ENCODE measurements at regions not wholly inside any gene's neighbourhood (a gene's known extent, or its start where the extent isn't known, plus 50 kb on each side); places are given as distances from the start of the nearest gene placed in this dataset.

- H3K27ac ChIP-seq (ENCODE audit: low read depth, low read length), result no peak overlapping the region
- no peaks in the 10 kb centered on the region for H3K27me3 ChIP-seq (ENCODE audit: insufficient read depth, low read length)
- 90% methylated on average over 2 of the region's 2 CpGs for WGBS
- H3K4me1 ChIP-seq (ENCODE audit: insufficient read depth, low read length), result no peaks in the 10 kb centered on the region
- H3K9me3 ChIP-seq (ENCODE audit: insufficient read depth, low read depth, low read length), result no peaks in the 10 kb centered on the region
- H3K4me3 ChIP-seq (ENCODE audit: low read length), result no peak overlapping the region
- no peaks in the 10 kb centered on the region for H3K36me3 ChIP-seq (ENCODE audit: insufficient read depth, low read length)
- no peak overlapping the region for H3K9ac ChIP-seq (ENCODE audit: low read depth, low read length)
Measured at GRCh38 chr7:8809320-8809719, 375.9 kb downstream of the NXPH1 start.

- Histone ChIP-seq H3K27me3 (ENCODE audit: insufficient read depth, low read length) (no peaks in the 10 kb centered on the region), H3K27ac (ENCODE audit: low read depth, low read length) (no peak overlapping the region)
Measured at GRCh38 chr7:8817448-8818036, 384.1 kb downstream of the NXPH1 start.

GRCh38 chr7:8818406-8818805 lies 385.0 kb downstream of the NXPH1 start:
- Histone ChIP-seq H3K4me3 (ENCODE audit: low read length) (no peak overlapping the region), H3K36me3 (ENCODE audit: insufficient read depth, low read length) (no peaks in the 10 kb centered on the region), H3K9ac (ENCODE audit: low read depth, low read length) (no peak overlapping the region), H3K9me3 (ENCODE audit: insufficient read depth, low read depth, low read length) (no peaks in the 10 kb centered on the region), H3K4me1 (ENCODE audit: insufficient read depth, low read length) (no peaks in the 10 kb centered on the region), H3K27ac (ENCODE audit: low read depth, low read length) (no peak overlapping the region), H3K27me3 (ENCODE audit: insufficient read depth, low read length) (no peaks in the 10 kb centered on the region)
- WGBS, result 96% methylated on average over 1 of the region's 2 CpGs

More at GRCh38 chr7:8817448-8818036, 384.1 kb downstream of the NXPH1 start:
- Histone ChIP-seq H3K4me3 (ENCODE audit: low read length) (no peak overlapping the region), H3K9ac (ENCODE audit: low read depth, low read length) (no peak overlapping the region), H3K9me3 (ENCODE audit: insufficient read depth, low read depth, low read length) (no peaks in the 10 kb centered on the region), H3K4me1 (ENCODE audit: insufficient read depth, low read length) (no peaks in the 10 kb centered on the region), H3K36me3 (ENCODE audit: insufficient read depth, low read length) (no peaks in the 10 kb centered on the region)
- 96% methylated on average over 1 of the region's 3 CpGs for WGBS

- no peaks in the 10 kb centered on the region for H3K4me1 ChIP-seq (ENCODE audit: insufficient read depth, low read length)
- no peak overlapping the region for H3K9ac ChIP-seq (ENCODE audit: low read depth, low read length)
- no peak overlapping the region for H3K27ac ChIP-seq (ENCODE audit: low read depth, low read length)
- 82% methylated on average over 2 of the region's 2 CpGs for WGBS
- no peaks in the 10 kb centered on the region for H3K27me3 ChIP-seq (ENCODE audit: insufficient read depth, low read length)
- H3K9me3 ChIP-seq (ENCODE audit: insufficient read depth, low read depth, low read length), result no peaks in the 10 kb centered on the region
- no peaks in the 10 kb centered on the region for H3K36me3 ChIP-seq (ENCODE audit: insufficient read depth, low read length)
- H3K4me3 ChIP-seq (ENCODE audit: low read length), result no peak overlapping the region
Measured at GRCh38 chr7:8822595-8822994, 389.2 kb downstream of the NXPH1 start.

GRCh38 chr7:8823486-8823885 lies 390.1 kb downstream of the NXPH1 start:
- no peaks in the 10 kb centered on the region for H3K36me3 ChIP-seq (ENCODE audit: insufficient read depth, low read length)
- no peak overlapping the region for H3K9ac ChIP-seq (ENCODE audit: low read depth, low read length)
- WGBS, result 92% methylated on average over 2 of the region's 2 CpGs
- no peak overlapping the region for H3K27ac ChIP-seq (ENCODE audit: low read depth, low read length)
- H3K4me3 ChIP-seq (ENCODE audit: low read length), result no peak overlapping the region
- H3K9me3 ChIP-seq (ENCODE audit: insufficient read depth, low read depth, low read length), result no peaks in the 10 kb centered on the region
- no peaks in the 10 kb centered on the region for H3K4me1 ChIP-seq (ENCODE audit: insufficient read depth, low read length)
- H3K27me3 ChIP-seq (ENCODE audit: insufficient read depth, low read length), result no peaks in the 10 kb centered on the region

- no CpG with 5 or more reads among the region's 1 CpG for WGBS
- Histone ChIP-seq H3K9me3 (ENCODE audit: insufficient read depth, low read depth, low read length) (no peaks in the 10 kb centered on the region), H3K36me3 (ENCODE audit: insufficient read depth, low read length) (no peaks in the 10 kb centered on the region), H3K27ac (ENCODE audit: low read depth, low read length) (no peak overlapping the region), H3K4me1 (ENCODE audit: insufficient read depth, low read length) (no peaks in the 10 kb centered on the region), H3K4me3 (ENCODE audit: low read length) (no peak overlapping the region), H3K27me3 (ENCODE audit: insufficient read depth, low read length) (no peaks in the 10 kb centered on the region), H3K9ac (ENCODE audit: low read depth, low read length) (no peak overlapping the region)
Measured at GRCh38 chr7:8827329-8827728, 393.9 kb downstream of the NXPH1 start.

GRCh38 chr7:8829100-8829499 lies 395.7 kb downstream of the NXPH1 start:
- Histone ChIP-seq H3K4me3 (ENCODE audit: low read length) (no peak overlapping the region), H3K27me3 (ENCODE audit: insufficient read depth, low read length) (no peaks in the 10 kb centered on the region), H3K4me1 (ENCODE audit: insufficient read depth, low read length) (no peaks in the 10 kb centered on the region), H3K9ac (ENCODE audit: low read depth, low read length) (no peak overlapping the region), H3K9me3 (ENCODE audit: insufficient read depth, low read depth, low read length) (no peaks in the 10 kb centered on the region), H3K27ac (ENCODE audit: low read depth, low read length) (no peak overlapping the region), H3K36me3 (ENCODE audit: insufficient read depth, low read length) (no peaks in the 10 kb centered on the region)
- 82% methylated on average over 2 of the region's 4 CpGs for WGBS

GRCh38 chr7:8831376-8831775 lies 398.0 kb downstream of the NXPH1 start:
- no peak overlapping the region for H3K4me3 ChIP-seq (ENCODE audit: low read length)
- 75% methylated on average over 2 of the region's 4 CpGs for WGBS
- H3K27me3 ChIP-seq (ENCODE audit: insufficient read depth, low read length), result no peaks in the 10 kb centered on the region
- H3K27ac ChIP-seq (ENCODE audit: low read depth, low read length), result no peak overlapping the region
- 0 out of 2 replicates have a peak, but pooled peaks cover 5% of the 10 kb centered on the region for H3K4me1 ChIP-seq (ENCODE audit: insufficient read depth, low read length)
- no peaks in the 10 kb centered on the region for H3K9me3 ChIP-seq (ENCODE audit: insufficient read depth, low read depth, low read length)
- H3K36me3 ChIP-seq (ENCODE audit: insufficient read depth, low read length), result no peaks in the 10 kb centered on the region
- H3K9ac ChIP-seq (ENCODE audit: low read depth, low read length), result no peak overlapping the region

GRCh38 chr7:8833355-8833754 lies 399.9 kb downstream of the NXPH1 start:
- H3K9ac ChIP-seq (ENCODE audit: low read depth, low read length), result no peak overlapping the region
- H3K4me1 ChIP-seq (ENCODE audit: insufficient read depth, low read length), result 0 out of 2 replicates have a peak, but pooled peaks cover 5% of the 10 kb centered on the region
- no peaks in the 10 kb centered on the region for H3K36me3 ChIP-seq (ENCODE audit: insufficient read depth, low read length)
- no peaks in the 10 kb centered on the region for H3K9me3 ChIP-seq (ENCODE audit: insufficient read depth, low read depth, low read length)
- H3K4me3 ChIP-seq (ENCODE audit: low read length), result no peak overlapping the region
- WGBS, result 94% methylated on average over 5 of the region's 6 CpGs
- no peak overlapping the region for H3K27ac ChIP-seq (ENCODE audit: low read depth, low read length)
- no peaks in the 10 kb centered on the region for H3K27me3 ChIP-seq (ENCODE audit: insufficient read depth, low read length)

- H3K4me1 ChIP-seq (ENCODE audit: insufficient read depth, low read length), result no peaks in the 10 kb centered on the region
- no peaks in the 10 kb centered on the region for H3K36me3 ChIP-seq (ENCODE audit: insufficient read depth, low read length)
- H3K27ac ChIP-seq (ENCODE audit: low read depth, low read length), result no peak overlapping the region
- no peaks in the 10 kb centered on the region for H3K27me3 ChIP-seq (ENCODE audit: insufficient read depth, low read length)
- no peak overlapping the region for H3K4me3 ChIP-seq (ENCODE audit: low read length)
- H3K9ac ChIP-seq (ENCODE audit: low read depth, low read length), result no peak overlapping the region
- H3K9me3 ChIP-seq (ENCODE audit: insufficient read depth, low read depth, low read length), result no peaks in the 10 kb centered on the region
Measured at GRCh38 chr7:8841171-8841570, 407.8 kb downstream of the NXPH1 start.

- Histone ChIP-seq H3K27ac (ENCODE audit: low read depth, low read length) (no peak overlapping the region), H3K4me1 (ENCODE audit: insufficient read depth, low read length) (no peaks in the 10 kb centered on the region), H3K9ac (ENCODE audit: low read depth, low read length) (no peak overlapping the region), H3K9me3 (ENCODE audit: insufficient read depth, low read depth, low read length) (no peaks in the 10 kb centered on the region), H3K36me3 (ENCODE audit: insufficient read depth, low read length) (no peaks in the 10 kb centered on the region), H3K27me3 (ENCODE audit: insufficient read depth, low read length) (no peaks in the 10 kb centered on the region), H3K4me3 (ENCODE audit: low read length) (no peak overlapping the region)
- WGBS, result 90% methylated on average over 2 of the region's 2 CpGs
Measured at GRCh38 chr7:8871716-8872115, 438.3 kb downstream of the NXPH1 start.

GRCh38 chr7:8881916-8882315 lies 448.5 kb downstream of the NXPH1 start:
- Histone ChIP-seq H3K4me3 (ENCODE audit: low read length) (no peak overlapping the region), H3K27me3 (ENCODE audit: insufficient read depth, low read length) (no peaks in the 10 kb centered on the region), H3K9me3 (ENCODE audit: insufficient read depth, low read depth, low read length) (no peaks in the 10 kb centered on the region), H3K36me3 (ENCODE audit: insufficient read depth, low read length) (no peaks in the 10 kb centered on the region), H3K9ac (ENCODE audit: low read depth, low read length) (no peak overlapping the region), H3K4me1 (ENCODE audit: insufficient read depth, low read length) (peaks cover 10% of the 10 kb centered on the region; the same call in 1 of the 2 replicates), H3K27ac (ENCODE audit: low read depth, low read length) (no peak overlapping the region)
- 81% methylated on average over 2 of the region's 2 CpGs for WGBS
